OCI-LY7 (cell line): ENCODE measurements at regions not wholly inside any gene's neighbourhood (a gene's known extent, or its start where the extent isn't known, plus 50 kb on each side); places are given as distances from the start of the nearest gene placed in this dataset.

Experiments used
- EZH2phosphoT487 ChIP-seq: fragments of 200-600 bp; sonication (generic); IDR thresholded peaks from 2 replicates; pipeline ENCODE4 v1.6.1; 2018; ENCODE audit warnings: low read depth, borderline replicate concordance, mild to moderate bottlenecking, mixed run types, antibody characterized with exemption, low read length, moderate library complexity, mixed read lengths
- TF ChIP-seq, protein P1 (sequence below): fragments of 200-600 bp; sonication (generic); conservative IDR thresholded peaks from 2 replicates; pipeline ENCODE4 v1.5.1; 2014; ENCODE audit warnings: mild to moderate bottlenecking, antibody characterized with exemption, low read length, moderate library complexity, mixed read lengths

DNA sequence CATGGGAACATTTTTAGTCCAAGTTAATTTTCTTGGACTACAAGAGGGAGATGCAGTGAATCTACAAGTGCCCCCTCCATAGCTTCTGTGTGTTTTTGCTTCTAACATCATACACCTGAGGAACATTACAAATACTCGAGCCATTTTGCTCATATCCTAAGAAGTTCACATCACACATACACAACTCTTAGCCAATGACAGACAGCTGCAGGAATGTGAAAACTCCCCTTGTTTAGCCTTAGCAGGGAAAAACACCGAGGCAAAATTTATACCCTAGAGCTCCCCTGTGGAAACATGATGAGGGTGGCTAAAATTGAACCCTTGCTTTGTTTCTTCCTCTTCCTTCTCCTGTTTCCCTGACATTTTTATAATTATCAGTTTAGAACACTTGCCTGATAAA lies 928.3 kb upstream of the NRXN1 start:
- TF ChIP-seq, protein P1, sequence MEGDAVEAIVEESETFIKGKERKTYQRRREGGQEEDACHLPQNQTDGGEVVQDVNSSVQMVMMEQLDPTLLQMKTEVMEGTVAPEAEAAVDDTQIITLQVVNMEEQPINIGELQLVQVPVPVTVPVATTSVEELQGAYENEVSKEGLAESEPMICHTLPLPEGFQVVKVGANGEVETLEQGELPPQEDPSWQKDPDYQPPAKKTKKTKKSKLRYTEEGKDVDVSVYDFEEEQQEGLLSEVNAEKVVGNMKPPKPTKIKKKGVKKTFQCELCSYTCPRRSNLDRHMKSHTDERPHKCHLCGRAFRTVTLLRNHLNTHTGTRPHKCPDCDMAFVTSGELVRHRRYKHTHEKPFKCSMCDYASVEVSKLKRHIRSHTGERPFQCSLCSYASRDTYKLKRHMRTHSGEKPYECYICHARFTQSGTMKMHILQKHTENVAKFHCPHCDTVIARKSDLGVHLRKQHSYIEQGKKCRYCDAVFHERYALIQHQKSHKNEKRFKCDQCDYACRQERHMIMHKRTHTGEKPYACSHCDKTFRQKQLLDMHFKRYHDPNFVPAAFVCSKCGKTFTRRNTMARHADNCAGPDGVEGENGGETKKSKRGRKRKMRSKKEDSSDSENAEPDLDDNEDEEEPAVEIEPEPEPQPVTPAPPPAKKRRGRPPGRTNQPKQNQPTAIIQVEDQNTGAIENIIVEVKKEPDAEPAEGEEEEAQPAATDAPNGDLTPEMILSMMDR, result no peak
- no peak for TF ChIP-seq EZH2phosphoT487
